Ovary (tissue), 3 donors: ENCODE measurements at regions not wholly inside any gene's neighbourhood (a gene's known extent, or its start where the extent isn't known, plus 50 kb on each side); places are given as distances from the start of the nearest gene placed in this dataset.

Experiments
- EP300 ChIP-seq: sonication (generic); formaldehyde crosslinking; IDR thresholded peaks from one replicate; pipeline ENCODE4 v1.6.1; 2017; ENCODE audit warnings: antibody characterized with exemption
- TF ChIP-seq, protein P1 (sequence below), 3 donors: fragments of 450-650 bp in 2 of 3; fragments of 200-600 bp in 1 of 3; IDR thresholded peaks; one replicate each; pipeline versions ENCODE4 v1.5.1 to v1.8.0; 2016 to 2022; ENCODE audit warnings: antibody characterized with exemption in 3 of 3, mild to moderate bottlenecking in 1 of 3
- donor health status: DM: no; HTN: no; CAD: no.

DNA sequence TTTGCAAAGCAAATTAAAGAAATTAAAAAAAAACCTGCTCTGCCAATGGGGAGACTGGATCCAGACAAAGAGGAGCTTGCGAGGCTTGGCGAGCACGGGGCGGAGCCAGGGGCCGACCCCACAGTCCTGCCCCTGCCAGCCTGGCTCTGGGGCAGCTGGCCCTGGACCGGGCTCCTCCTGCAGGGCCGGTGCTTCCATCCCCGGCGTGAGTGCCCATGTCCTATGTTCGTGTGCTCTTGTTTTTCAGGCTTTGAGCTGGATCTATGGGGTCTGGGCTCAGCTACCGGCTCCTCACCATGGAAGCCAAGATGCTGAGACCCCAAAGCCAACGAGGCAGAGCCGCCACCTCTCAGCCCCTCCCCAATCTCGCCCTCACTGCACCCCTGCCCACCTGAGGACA is 176.8 kb downstream of the KIF26A start:
- TF ChIP-seq, protein P1, sequence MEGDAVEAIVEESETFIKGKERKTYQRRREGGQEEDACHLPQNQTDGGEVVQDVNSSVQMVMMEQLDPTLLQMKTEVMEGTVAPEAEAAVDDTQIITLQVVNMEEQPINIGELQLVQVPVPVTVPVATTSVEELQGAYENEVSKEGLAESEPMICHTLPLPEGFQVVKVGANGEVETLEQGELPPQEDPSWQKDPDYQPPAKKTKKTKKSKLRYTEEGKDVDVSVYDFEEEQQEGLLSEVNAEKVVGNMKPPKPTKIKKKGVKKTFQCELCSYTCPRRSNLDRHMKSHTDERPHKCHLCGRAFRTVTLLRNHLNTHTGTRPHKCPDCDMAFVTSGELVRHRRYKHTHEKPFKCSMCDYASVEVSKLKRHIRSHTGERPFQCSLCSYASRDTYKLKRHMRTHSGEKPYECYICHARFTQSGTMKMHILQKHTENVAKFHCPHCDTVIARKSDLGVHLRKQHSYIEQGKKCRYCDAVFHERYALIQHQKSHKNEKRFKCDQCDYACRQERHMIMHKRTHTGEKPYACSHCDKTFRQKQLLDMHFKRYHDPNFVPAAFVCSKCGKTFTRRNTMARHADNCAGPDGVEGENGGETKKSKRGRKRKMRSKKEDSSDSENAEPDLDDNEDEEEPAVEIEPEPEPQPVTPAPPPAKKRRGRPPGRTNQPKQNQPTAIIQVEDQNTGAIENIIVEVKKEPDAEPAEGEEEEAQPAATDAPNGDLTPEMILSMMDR (IDR thresholded peaks at IDR 0.05), result no peak
- no peak for TF ChIP-seq EP300
